IPS-20b (cell line): ENCODE measurements at regions not wholly inside any gene's neighbourhood (a gene's known extent, or its start where the extent isn't known, plus 50 kb on each side); places are given as distances from the start of the nearest gene placed in this dataset.

Experiments
- H3K27ac ChIP-seq: one replicate; pipeline ENCODE4 v1.5.1; 2013; ENCODE audit warnings: low read length
- H3K27me3 ChIP-seq: 2 replicates; pipeline ENCODE4 v1.6.1; 2013; ENCODE audit warnings: mild to moderate bottlenecking, low read length, inconsistent platforms; ENCODE audit not compliant: insufficient read depth
- H3K36me3 ChIP-seq: 2 replicates; pipeline ENCODE4 v1.6.1; 2013; ENCODE audit warnings: low read depth, mild to moderate bottlenecking, inconsistent platforms, low read length, moderate library complexity; ENCODE audit not compliant: insufficient read depth
- H3K4me1 ChIP-seq: 2 replicates; pipeline ENCODE4 v1.6.1; 2013; ENCODE audit warnings: mild to moderate bottlenecking, control low read depth, inconsistent platforms, low read length, moderate library complexity; ENCODE audit not compliant: insufficient read depth
- H3K4me3 ChIP-seq: 2 replicates; pipeline ENCODE4 v1.5.1; 2013; ENCODE audit warnings: mild to moderate bottlenecking, low read length, inconsistent platforms
- H3K9ac ChIP-seq: 2 replicates; pipeline ENCODE4 v1.6.1; 2013; ENCODE audit warnings: low read depth, mild to moderate bottlenecking, inconsistent platforms, low read length, moderate library complexity
- H3K9me3 ChIP-seq: 2 replicates; pipeline ENCODE4 v1.6.1; 2013; ENCODE audit warnings: mild to moderate bottlenecking, low read depth, low read length, inconsistent platforms; ENCODE audit not compliant: insufficient read depth

DNA sequence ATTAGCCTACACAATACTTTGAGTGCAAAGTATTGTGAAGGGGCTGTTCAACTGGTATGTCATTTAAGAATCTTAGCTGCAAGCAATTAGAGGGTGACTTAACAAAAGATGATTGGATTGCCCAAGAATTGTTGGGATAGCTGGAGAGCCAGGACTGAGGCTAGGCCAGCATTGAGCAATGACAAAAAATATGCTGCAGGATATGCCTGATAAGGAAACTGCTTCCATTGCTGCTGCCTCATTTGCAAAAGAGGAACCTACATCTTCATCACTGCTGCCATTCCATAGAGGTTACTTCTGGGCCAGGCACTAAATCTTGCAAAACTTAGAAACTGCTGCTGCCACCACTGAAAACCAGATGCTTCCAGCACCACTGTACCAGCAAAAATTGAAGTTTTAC, 108.0 kb upstream of the TBC1D5 start:
- Histone ChIP-seq H3K27me3 (no peaks in the 10 kb centered on the region), H3K9ac (no peak overlapping the region), H3K36me3 (no peaks in the 10 kb centered on the region), H3K4me1 (no peaks in the 10 kb centered on the region), H3K9me3 (no peaks in the 10 kb centered on the region; the same call in 1 of the 2 replicates), H3K27ac (no peak overlapping the region), H3K4me3 (no peak overlapping the region)

DNA sequence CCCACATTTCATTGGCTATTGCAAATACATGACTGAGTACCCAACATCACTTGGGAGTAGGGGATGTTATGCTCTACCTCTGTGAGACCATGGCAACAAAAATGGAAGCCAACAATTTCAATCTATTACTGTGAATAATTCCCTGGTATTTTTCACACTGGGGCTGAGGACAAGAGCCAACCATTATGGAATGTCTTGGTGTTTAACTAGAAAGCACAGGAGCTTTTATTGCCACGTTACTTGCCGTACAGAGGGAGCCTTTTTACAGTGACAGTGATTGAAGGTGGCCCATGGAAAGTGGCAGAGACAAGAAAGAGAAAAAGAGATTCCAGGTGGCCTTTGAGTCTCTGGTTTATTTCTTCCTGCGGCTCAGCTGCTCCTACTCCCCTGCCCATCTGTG, 105.7 kb upstream of the TBC1D5 start:
- no peaks in the 10 kb centered on the region for H3K4me1 ChIP-seq
- no peaks in the 10 kb centered on the region for H3K27me3 ChIP-seq
- H3K9ac ChIP-seq: no peak overlapping the region
- no peak overlapping the region for H3K27ac ChIP-seq
- no peak overlapping the region for H3K4me3 ChIP-seq
- no peaks in the 10 kb centered on the region for H3K36me3 ChIP-seq
- H3K9me3 ChIP-seq: no peaks in the 10 kb centered on the region

DNA sequence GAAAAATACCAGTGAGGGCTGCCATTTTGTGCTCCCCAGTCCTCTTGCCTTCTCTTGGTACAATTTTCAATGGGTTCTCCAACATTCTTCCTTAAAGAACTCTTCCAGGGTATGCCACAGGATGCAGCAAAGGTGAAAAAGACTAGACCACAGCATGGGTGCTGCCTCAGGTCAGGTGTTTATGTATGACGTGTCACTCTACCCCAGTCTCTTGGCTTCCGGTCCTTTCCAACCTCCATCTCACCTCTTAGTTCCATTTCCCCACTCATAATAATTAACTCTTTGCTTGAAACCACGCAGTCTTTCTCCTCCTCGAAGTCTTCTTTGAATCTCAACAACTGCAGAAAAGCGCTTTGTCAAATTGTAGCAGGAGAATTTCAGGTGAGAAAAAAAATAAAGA, 104.7 kb upstream of the TBC1D5 start:
- Histone ChIP-seq H3K27me3 (no peaks in the 10 kb centered on the region), H3K4me1 (no peaks in the 10 kb centered on the region), H3K36me3 (no peaks in the 10 kb centered on the region), H3K9me3 (no peaks in the 10 kb centered on the region), H3K27ac (no peak overlapping the region), H3K9ac (no peak overlapping the region), H3K4me3 (no peak overlapping the region)

DNA sequence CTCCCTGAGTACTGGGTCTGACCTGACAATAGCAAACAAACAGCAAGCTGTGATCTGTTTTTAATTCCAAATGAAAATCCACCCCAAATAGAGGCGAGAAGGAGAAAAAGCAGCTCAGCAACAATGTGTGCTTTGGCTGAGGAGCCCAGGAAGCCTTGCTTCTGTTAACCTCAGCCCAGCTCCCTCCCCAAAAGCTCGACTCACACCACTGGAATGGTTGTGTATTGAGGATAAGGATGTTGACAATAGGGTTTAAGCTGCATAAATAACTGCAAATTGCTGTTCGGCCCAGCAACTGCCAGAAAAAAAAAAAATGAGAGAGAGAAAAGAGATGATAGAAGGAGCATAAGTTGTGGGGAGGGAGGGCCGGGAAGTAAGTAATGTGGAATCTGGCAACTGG, 104.0 kb upstream of the TBC1D5 start:
- H3K9me3 ChIP-seq: no peaks in the 10 kb centered on the region

DNA sequence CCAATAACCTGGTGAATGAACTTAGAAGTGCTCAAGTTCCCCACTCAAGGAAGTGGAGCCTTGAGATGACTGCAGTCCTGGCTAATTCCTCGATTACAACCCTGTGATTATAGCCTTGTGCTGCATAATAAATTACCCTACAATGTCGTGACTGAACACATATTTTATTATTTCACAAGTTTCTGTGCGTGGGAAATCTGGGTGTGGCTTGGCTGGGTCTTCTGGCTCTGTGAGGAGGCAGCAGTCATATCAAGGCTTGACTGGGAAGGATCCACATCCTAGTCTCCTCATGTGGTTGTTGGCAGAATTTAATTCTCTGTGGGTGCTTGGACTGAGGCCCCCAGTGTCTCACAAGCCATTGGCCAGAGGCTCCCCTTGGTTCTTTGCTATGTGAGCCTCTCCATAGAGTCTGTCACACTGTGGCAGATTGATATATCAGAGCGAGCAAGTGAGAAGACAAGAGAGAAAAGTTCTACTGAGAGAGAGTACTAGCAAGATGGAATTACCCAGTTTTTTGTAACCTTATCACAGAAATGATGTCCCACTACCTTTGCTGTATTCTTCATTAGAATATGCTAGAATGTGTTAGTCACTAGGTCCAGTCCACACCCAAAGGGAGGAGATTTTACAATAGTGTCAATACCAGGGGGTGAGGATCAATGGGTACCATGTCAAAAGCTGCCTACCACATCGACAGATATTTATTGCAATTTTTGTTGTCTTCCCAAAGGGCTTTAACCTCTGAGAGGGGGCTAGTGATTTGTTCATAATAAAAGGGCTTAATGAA, 102.8 kb upstream of the TBC1D5 start:
- Histone ChIP-seq H3K9me3 (no peaks in the 10 kb centered on the region), H3K4me1 (no peaks in the 10 kb centered on the region), H3K4me3 (no peak overlapping the region), H3K36me3 (no peaks in the 10 kb centered on the region), H3K9ac (no peak overlapping the region), H3K27ac (no peak overlapping the region), H3K27me3 (no peaks in the 10 kb centered on the region)

More for the DNA sequence above, 104.0 kb upstream of the TBC1D5 start:
- Histone ChIP-seq H3K27me3 (no peaks in the 10 kb centered on the region), H3K9ac (no peak overlapping the region), H3K27ac (no peak overlapping the region), H3K4me1 (no peaks in the 10 kb centered on the region), H3K4me3 (no peak overlapping the region), H3K36me3 (no peaks in the 10 kb centered on the region)

DNA sequence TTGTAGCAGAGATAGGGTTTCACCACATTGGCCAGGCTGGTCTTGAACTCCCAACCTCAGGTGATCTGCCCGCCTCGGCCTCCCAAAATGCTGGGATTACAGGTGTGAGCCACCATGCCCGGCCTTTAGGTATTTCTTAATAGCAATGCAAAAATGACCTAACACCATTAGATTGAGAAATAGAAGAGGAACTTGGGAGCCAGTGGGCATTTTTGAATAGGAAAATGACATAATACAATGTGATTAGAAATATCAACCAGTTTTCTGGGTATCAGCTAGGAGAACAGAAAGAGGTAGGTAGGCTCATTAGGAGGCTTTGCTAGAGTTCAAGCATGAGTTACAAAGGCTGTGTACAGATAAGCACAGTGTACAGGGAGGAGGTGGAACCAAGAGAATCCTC, 101.8 kb upstream of the TBC1D5 start:
- no peaks in the 10 kb centered on the region for H3K4me1 ChIP-seq
- no peaks in the 10 kb centered on the region for H3K27me3 ChIP-seq
- H3K9me3 ChIP-seq: no peaks in the 10 kb centered on the region
- no peak overlapping the region for H3K27ac ChIP-seq
- H3K36me3 ChIP-seq: no peaks in the 10 kb centered on the region
- H3K9ac ChIP-seq: no peak overlapping the region
- H3K4me3 ChIP-seq: no peak overlapping the region

DNA sequence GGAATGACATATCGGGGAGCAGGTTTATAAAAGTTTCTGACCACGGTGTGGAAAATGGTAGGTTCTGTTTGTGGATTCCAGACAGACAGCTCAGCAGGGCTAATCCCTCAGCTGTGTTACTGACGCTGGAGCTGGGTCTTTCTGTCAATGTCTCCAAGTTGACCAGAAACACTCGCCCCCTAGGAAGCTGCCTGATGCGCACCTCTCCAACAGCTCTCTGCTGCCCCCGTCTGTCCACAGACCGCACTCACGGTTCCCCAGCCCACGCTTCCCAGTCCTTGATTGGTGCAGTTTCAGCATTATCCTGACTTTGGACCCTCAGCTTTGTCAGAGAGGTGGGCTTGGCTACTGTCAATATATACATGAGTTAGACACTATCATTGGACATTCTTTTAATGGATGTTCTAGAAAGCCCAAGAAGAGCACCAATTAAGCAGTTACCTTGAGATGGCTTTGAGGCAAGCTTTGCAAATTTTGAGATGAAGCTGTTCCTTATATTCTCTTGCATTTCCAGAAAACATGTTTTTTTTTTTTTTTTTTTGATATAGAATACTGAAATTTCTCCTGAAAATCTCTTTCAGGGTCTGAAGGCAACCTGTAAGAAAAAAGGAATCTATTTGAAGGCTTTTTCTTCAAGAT, 98.9 kb upstream of the TBC1D5 start:
- H3K9ac ChIP-seq: no peak overlapping the region
- no peak overlapping the region for H3K27ac ChIP-seq
- no peak overlapping the region for H3K4me3 ChIP-seq
- no peaks in the 10 kb centered on the region for H3K27me3 ChIP-seq
- H3K36me3 ChIP-seq: no peaks in the 10 kb centered on the region
- no peaks in the 10 kb centered on the region for H3K4me1 ChIP-seq
- H3K9me3 ChIP-seq: no peaks in the 10 kb centered on the region

DNA sequence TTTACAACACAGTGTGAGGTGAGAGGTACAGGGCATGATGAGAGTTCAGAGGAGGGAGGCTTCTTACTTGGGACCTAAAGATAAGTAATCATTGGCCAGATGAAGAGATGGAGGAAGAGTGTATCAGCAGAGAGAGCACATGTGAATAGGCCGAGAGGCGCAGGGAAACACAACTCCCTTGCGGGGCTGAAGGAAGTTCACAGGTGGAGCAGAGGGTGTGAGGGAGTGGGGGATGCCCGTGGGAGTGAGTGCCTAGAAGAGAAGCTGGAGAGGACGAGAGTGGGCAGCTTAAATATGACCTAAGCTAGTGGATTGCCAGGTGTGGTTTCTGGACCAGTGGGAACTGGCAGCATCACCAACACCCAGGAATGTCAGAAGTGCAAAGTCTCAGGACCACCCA, 98.2 kb upstream of the TBC1D5 start:
- Histone ChIP-seq H3K4me1 (no peaks in the 10 kb centered on the region), H3K4me3 (no peak overlapping the region), H3K36me3 (no peaks in the 10 kb centered on the region), H3K9me3 (no peaks in the 10 kb centered on the region), H3K9ac (no peak overlapping the region), H3K27me3 (no peaks in the 10 kb centered on the region), H3K27ac (no peak overlapping the region)

DNA sequence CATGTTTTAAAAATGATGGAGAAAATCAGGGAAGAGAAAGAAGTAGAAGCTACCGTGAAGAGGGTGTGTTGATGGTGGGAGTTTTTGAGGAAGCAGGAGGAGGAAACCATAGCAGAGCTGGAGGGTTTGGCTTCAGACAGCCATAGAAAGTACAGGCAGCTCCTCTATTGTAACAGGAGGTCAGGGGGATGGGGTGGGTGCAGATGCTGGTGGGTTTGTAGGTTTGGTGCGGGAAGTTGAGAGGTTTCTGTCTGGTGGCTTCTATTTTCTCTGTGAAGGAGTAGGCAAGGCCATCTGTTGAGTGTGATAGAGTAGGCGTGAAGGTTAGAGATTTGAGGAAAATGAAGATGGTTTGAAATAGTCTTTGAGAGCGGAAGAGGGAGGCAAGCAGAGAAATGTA, 97.7 kb upstream of the TBC1D5 start:
- Histone ChIP-seq H3K27me3 (no peaks in the 10 kb centered on the region), H3K4me1 (no peaks in the 10 kb centered on the region), H3K4me3 (no peak overlapping the region)

DNA sequence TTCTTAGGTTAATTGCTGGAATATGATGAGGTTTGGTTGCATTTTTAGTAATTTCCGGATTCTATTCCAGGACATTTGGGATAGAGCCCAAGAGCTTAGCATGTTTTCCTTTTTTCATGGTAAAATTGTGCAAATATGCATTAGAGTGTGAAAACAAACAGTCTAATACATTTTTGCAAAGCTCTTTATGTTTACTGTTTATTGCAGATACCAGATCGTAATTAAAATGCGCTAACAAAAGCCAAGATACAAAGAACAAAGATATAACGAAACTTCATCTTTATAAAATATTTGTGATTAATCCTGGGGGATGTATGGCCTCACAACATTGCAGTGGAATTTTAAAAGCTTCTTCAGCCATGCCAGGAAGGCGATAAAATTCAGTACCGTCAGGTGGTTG, 94.5 kb upstream of the TBC1D5 start:
- H3K36me3 ChIP-seq: no peaks in the 10 kb centered on the region
- H3K27me3 ChIP-seq: no peaks in the 10 kb centered on the region
- no peaks in the 10 kb centered on the region for H3K9me3 ChIP-seq
- no peak overlapping the region for H3K27ac ChIP-seq
- H3K4me3 ChIP-seq: no peak overlapping the region
- H3K9ac ChIP-seq: no peak overlapping the region
- H3K4me1 ChIP-seq: no peaks in the 10 kb centered on the region

More for the DNA sequence above, 97.7 kb upstream of the TBC1D5 start:
- Histone ChIP-seq H3K36me3 (no peaks in the 10 kb centered on the region), H3K9me3 (no peaks in the 10 kb centered on the region), H3K27ac (no peak overlapping the region), H3K9ac (no peak overlapping the region)

DNA sequence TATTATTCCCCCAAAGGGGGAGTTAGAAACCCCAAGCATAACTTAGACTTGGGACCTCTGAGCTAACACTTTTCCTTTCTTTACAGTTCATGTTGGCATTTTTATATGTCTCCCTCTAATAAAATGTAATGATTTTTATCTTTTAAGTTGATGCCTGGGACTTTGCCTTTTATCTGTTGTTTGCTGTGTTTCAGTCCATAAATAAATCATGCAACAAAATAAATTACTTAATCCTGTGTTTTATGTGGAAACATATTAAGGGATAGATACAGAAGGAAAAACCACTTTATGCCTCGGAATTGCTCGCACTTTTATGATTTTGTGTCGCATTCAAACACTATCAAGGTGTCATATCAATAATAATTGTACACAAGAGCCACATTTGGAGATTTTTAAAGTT, 93.7 kb upstream of the TBC1D5 start:
- Histone ChIP-seq H3K4me1 (no peaks in the 10 kb centered on the region), H3K9ac (no peak overlapping the region), H3K36me3 (no peaks in the 10 kb centered on the region), H3K4me3 (no peak overlapping the region), H3K9me3 (no peaks in the 10 kb centered on the region), H3K27ac (no peak overlapping the region), H3K27me3 (no peaks in the 10 kb centered on the region)

DNA sequence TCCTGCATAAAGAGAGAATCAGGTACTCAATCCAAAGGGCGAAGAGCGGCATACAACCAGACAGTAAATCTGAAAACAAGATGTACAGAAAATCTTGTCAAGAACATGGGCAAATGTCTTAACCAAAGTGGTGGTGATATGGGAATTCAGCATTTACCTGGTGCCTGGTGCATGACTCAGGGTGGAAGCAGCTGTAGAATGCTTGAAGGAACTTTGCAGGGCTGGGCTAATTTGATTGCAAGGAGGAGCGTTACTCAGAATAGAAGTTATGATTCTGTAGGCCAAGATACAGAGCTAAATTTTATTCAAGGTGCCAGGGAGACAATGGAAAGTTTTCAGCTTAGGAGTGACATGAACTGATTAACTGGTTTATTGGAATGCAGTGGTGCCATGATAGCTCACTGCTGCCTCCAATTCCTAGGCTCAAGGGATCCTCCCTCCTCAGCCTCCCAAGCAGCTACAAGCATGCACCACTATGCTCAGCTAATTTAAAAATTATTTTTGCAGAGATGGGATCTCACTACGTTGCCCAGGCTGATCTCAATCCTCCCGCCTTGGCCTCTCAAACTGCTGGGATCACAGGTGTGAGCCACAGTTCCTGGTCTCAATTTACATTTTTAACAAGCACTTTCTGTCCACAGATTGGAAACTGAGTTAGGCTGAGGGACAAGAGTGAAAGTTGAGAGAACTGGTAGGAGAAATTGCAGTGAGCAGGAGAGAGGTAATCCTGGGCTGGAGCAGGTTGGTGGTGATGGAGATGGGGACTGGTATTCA, 91.5 kb upstream of the TBC1D5 start:
- no peaks in the 10 kb centered on the region for H3K36me3 ChIP-seq
- no peaks in the 10 kb centered on the region for H3K9me3 ChIP-seq
- no peaks in the 10 kb centered on the region for H3K4me1 ChIP-seq
- no peak overlapping the region for H3K27ac ChIP-seq
- H3K9ac ChIP-seq: no peak overlapping the region
- H3K27me3 ChIP-seq: no peaks in the 10 kb centered on the region
- no peak overlapping the region for H3K4me3 ChIP-seq
